GM23248 (cell line): ENCODE measurements at regions not wholly inside any gene's neighbourhood (a gene's known extent, or its start where the extent isn't known, plus 50 kb on each side); places are given as distances from the start of the nearest gene placed in this dataset.

Experiments
- EZH2 ChIP-seq: fragments of 200-600 bp; sonication (generic); IDR thresholded peaks from 2 replicates; pipeline ENCODE4 v1.6.1; 2018; ENCODE audit warnings: antibody characterized with exemption, mild to moderate bottlenecking; ENCODE audit not compliant: insufficient read depth, poor library complexity, severe bottlenecking
- EZH2phosphoT487 ChIP-seq: fragments of 200-600 bp; sonication (generic); IDR thresholded peaks from 2 replicates; pipeline ENCODE4 v1.6.1; 2018; ENCODE audit warnings: antibody characterized with exemption, moderate library complexity, mild to moderate bottlenecking, low read depth; ENCODE audit not compliant: insufficient read depth

GRCh38 chr6:148192310-148192709 lies 150.3 kb upstream of the SASH1 start:
- TF ChIP-seq EZH2 (no peak), EZH2phosphoT487 (no peak)
